Neural progenitor cell (in vitro differentiated cells): ENCODE measurements at regions not wholly inside any gene's neighbourhood (a gene's known extent, or its start where the extent isn't known, plus 50 kb on each side); places are given as distances from the start of the nearest gene placed in this dataset.

ENCODE experiments used
- CTCF ChIP-seq: fragments of 200-600 bp; sonication (generic); IDR thresholded peaks from 2 replicates; pipeline ENCODE4 v1.5.1; 2017; ENCODE audit warnings: antibody characterized with exemption, mild to moderate bottlenecking
- EZH2 ChIP-seq: fragments of 200-600 bp; sonication (generic); IDR thresholded peaks from 2 replicates; pipeline ENCODE4 v1.6.1; 2017; ENCODE audit warnings: antibody characterized with exemption, mild to moderate bottlenecking, moderate library complexity

GRCh38 chr5:56617998-56618397 is 197.4 kb upstream of the MAP3K1 start:
- TF ChIP-seq CTCF (no peak), EZH2 (no peak)
